EH (cell line): ENCODE measurements at regions not wholly inside any gene's neighbourhood (a gene's known extent, or its start where the extent isn't known, plus 50 kb on each side); places are given as distances from the start of the nearest gene placed in this dataset.

Experiments
- DNase-seq: peaks from one replicate; pipeline ENCODE4 v3.0.0-alpha.2; 2015; ENCODE audit warnings: low read depth

DNA sequence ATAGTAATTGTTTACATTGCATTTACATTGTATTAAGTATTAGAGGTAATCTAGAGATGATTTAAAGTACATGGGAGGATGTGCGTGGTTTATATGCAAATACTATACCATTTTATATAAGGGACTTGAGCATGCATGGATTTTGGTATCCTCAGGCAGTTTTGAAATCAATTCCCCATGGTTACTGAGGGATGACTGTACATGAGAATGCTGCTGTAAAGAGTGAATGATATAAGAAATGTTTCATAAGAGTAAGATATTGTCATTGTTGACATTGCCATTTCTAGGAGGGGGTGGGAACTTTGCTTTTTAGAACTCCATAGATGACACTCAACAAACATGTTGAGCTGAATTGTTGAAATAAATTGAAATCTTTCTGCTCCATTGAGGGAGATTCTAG lies 185.0 kb downstream of the SEMA6A start:
- no peak for DNase-seq

- no peak for DNase-seq
These were observed 185.9 kb downstream of the SEMA6A start for GRCh38 chr5:116388564-116389258.

DNA sequence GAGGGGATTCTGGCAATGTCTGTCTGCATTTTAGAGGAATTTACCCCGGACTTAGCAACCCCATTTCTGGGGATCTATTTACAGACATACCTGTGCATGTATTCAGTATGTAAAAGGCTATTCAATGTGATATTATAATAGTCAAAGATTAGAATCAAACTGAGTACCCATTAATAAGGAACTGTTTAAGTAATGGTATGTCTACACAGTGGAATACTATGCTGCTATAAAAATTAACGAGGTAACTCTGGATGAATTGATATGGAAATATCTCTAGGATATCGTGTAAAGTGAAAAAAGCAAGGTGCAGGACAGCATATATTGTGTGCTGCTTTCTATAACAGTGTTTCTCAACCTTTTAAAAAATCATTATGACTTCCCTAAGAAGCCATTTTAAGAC lies 186.9 kb downstream of the SEMA6A start:
- DNase-seq: no peak

GRCh38 chr5:116386633-116387032 lies 188.0 kb downstream of the SEMA6A start:
- DNase-seq: no peak

DNA sequence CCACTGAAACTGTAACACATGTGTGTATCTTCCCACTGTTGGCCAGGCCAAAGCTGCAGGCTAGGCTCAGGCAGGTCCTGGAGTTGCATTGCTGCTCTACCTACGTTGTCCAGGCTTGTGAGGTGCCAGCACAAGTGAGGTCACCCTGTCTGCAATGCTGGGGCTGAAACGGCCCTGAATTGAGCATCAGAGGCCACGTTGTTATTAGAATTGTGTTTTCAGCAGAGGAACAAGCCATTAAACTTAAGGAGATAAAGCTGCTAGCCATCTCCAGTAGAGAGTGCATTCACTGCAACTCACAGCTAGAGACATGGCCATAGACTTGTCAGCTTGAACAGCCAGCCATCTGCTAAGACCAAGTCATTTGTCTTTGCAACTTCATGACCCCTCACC lies 191.8 kb downstream of the SEMA6A start:
- no peak for DNase-seq

- DNase-seq: no peak
These were observed 192.4 kb downstream of the SEMA6A start for GRCh38 chr5:116382032-116382873.

- no peak for DNase-seq
These were observed 193.4 kb downstream of the SEMA6A start for GRCh38 chr5:116381201-116381600.

DNA sequence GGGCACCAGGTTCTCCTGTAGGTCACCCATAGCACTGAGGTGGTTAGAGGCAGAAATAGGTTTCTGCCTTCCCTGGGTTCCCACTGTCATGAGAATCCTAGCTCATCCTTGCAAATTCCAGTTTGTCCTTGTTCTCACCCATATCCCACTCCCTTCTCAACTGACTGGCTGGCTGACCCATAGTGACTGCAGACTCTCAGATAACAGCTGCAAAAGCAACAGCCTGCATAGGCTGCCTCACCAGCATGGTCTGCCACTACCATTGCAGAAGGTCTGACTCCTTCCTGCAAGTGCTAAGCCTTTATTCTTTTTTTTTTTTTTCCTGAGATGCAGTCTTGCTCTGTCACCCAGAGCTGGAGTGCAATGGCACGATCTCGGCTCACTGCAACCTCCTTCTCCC lies 194.0 kb downstream of the SEMA6A start:
- no peak for DNase-seq

DNA sequence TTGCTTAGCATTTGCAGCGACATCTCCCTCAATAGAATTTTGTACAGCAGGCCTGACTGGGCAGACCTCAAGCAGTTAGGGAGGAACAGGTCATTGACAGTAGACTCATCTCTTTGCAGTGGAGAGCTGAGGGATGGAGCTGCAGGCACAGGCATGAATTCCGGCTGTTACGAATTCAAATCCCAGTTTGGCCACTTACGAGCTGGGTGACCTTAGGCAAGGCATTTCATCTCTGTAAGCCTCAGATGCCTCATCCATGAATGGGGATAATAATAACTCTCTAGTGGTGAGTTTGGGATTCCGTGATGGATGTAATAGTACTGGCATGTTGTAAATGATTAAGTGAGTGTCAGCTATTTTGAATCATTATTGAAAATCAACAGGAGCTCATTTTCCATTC lies 195.3 kb downstream of the SEMA6A start:
- no peak for DNase-seq

GRCh38 chr5:116378777-116379121 lies 195.9 kb downstream of the SEMA6A start:
- no peak for DNase-seq

DNA sequence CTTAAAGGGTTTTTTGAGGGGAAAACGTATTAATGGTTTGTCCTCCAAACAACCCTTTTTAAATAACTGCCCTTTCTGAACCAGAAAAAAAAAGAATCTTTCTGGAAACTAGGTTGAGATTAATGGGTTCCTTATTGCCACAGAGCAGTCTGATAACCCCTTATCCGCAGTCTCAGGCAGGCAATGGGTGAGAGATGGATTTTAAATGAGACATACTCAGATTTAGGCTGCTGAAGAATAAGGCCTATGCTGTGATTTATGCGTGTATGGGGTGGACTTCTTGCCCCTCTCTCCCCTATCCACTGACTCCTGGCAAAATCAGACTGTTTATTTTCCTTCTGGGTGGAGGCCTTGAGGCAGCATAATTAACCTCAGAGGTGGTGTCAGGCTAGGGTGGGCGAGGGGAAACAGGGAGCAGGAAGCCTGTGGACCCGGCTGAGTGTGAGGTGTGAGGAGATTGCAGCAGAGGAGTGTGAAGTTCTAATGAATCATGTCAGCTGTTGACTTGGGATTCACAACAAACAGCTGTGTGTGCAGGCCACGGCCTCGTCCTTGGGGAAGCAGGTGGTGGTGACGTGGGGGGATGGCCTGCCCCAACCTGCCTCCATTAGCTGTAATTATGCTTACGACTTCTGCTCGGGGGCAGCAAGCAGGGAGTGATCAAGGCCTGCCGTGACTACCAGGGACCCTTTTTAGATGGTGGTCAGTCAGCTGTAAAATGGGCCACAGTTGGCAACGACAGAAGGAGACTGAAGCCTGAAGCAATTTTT lies 196.4 kb downstream of the SEMA6A start:
- no peak for DNase-seq

DNA sequence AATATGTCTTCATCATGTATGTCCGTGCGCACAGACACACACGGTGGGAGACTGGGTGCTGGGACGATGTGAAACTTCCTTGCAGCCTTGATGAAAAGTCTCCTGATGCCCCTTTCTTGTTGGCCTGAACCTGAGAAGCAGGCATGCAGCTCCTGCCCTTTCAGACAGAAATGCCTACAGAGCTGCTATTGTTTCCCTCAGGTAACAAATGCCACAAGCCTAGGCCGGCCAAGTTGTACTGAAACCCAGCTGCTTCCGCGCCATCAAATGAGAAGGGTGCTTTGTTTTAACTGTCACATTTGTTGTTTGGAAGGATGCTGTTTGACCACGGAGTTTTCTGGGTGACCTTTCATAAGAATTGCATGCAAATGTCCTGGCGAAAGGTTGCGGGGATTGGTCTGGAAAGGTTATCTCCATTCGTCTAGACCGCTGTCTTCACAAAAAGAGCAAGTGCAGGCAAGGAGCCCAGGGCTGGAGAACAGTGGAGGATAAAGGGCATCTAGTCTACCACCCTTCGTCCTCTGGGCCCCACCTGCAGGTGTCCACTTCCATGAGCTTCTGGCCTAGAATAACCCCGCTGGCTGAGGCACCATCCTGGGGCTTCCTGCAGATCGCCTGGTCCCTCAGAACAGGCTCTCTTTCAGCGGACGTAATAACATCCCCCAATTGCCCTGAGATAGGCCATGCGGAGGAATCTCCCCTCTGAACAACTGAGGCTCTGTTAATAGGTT lies 197.2 kb downstream of the SEMA6A start:
- no peak for DNase-seq

DNA sequence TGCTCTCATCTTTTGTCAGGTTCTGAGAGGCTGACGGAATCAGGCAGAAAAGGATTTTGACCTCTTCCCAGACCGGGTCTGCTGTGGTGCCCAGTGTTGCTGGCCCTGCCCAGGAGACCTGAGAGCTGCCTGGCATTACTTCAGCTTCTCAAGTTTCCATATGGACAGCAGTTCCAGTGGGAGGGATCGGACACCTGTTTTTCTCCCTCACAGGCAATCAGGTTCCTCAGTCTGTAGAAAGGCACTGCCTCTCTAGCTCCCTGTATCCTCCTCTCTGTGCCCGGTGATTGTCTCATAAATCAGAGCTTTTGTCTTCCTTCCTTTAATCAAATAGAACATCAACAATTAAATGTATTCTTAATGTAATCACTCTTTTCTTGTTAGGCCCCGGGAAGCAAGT lies 198.7 kb downstream of the SEMA6A start:
- no peak for DNase-seq

GRCh38 chr5:116374434-116374852 lies 200.2 kb downstream of the SEMA6A start:
- DNase-seq: no peak

DNA sequence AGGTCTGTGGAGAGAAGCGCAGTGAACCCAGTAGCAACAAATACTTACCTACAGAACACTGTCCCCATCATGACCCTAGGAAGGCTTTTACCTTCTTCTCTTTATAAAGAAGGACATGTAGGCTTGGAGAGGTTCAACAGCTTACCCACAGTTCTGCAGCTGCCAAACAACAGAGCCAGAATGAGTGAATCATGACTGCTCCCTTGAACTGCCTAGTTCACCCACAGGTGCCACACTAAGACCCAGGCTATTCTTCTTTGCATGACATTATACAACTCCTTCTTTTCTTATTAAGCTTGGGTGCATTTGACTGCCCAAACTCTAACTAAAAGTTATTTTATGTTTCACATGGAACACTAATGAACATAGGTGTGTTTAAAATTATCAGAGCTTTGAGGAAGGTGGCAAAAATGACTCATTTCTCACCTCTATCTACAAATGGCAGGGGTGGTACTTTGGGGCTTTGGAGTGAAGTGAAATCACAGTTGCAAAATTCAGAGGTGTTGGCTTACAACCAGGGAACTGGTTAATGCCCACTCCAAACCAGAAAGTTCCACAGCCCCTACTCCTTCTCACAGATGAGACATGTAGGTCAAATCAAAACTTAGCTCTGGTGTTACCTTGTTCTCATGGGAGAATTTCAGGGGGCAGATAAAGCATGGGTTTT lies 201.6 kb downstream of the SEMA6A start:
- no peak for DNase-seq

- DNase-seq: no peak
These were observed 202.7 kb downstream of the SEMA6A start for GRCh38 chr5:116371935-116372334.

DNA sequence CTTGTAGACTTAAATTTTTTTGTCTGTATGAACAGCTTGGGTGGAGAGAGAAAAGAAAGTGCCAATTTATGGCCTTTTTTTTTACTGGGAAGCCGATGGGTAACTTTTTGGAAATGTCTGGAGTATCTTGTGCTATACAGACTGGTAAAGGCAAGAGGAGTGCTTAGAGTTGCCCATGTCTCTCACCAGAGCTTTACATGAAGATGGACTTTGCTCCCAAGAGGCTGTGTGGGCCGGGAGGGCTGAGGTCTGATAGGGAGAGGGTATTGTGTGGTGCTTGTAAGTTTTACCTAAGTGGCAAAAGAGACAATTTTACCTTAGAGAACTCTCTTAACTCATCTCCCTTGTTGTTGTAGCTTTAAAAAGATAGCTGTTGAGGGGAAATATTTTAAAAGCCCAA lies 203.2 kb downstream of the SEMA6A start:
- no peak for DNase-seq

DNA sequence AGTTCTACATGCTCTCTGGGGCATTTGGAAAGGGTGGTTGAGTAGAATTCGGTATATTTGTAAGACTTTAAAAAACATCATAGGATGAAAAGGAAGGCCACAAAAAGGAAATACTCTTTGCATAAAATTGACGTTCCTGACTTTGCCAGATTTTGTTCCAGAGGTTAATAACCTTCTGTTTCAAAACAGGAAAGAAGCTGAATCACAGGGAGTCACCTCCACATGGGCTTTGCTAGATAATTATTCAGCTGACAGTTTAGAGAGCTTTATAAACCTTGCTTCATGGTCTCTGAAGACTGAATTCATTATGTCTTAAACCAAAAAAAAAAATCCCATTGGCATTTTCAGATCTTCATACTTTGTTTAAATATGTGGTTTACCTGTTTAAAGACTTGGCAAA lies 203.7 kb downstream of the SEMA6A start:
- DNase-seq: no peak

DNA sequence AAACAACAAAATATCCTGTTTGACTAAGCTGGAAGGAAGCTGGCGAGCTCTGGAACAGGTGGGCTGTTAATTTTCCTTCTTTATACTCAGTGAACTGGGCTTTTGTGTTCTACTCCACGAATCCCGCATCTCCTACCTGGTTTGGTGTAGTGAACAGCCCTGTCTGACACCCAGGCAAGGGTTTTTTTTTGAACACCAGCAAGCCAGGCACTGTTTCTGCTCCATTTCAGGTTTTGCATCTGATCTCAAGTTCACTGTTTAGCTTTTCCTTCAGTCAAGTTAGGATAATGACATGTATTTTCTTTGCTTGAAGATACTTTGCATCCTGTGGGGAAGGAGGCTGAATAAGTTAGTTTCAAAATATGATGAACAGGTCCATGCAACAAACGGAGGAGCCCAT lies 204.5 kb downstream of the SEMA6A start:
- no peak for DNase-seq

GRCh38 chr5:116365006-116365496 lies 209.6 kb downstream of the SEMA6A start:
- no peak for DNase-seq

DNA sequence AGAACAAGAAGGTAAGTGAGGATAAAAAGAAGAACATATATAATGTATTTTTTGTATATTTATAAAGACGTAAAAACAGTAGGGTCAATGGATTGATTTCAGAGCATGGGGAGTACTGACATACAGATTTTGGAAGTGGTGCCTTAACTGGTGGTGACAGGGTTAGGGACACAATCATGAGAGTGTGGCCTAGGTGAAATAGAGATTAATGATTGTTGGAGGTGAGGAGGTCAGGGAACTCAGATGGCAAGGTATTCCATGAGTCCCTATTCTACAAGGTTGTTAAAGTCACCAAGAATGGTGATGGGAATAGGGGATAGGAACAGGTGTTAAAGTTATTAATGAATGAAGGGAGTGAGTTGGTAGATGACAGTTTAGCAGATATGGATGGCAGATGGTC lies 210.8 kb downstream of the SEMA6A start:
- no peak for DNase-seq
